H9 (cell line): ENCODE measurements at regions not wholly inside any gene's neighbourhood (a gene's known extent, or its start where the extent isn't known, plus 50 kb on each side); places are given as distances from the start of the nearest gene placed in this dataset.
A peak's percentile ranks its signal among the peaks of the same experiment; 100 is the strongest.

Experiments
- DNase-seq: peaks from one replicate; pipeline ENCODE4 v3.0.0-alpha.2; 2017
- H2AFZ ChIP-seq: one replicate; pipeline ENCODE4 v1.6.1; 2013; ENCODE audit warnings: mild to moderate bottlenecking, low read length, control low read depth, moderate library complexity
- H2AK5ac ChIP-seq: 2 replicates; pipeline ENCODE4 v1.6.1; 2013; ENCODE audit warnings: low read length, control low read depth, mixed read lengths; ENCODE audit not compliant: insufficient read length
- H2BK120ac ChIP-seq: one replicate; pipeline ENCODE4 v1.6.1; 2013; ENCODE audit warnings: low read depth, mild to moderate bottlenecking, low read length, control low read depth, inconsistent platforms; ENCODE audit not compliant: poor library complexity, severe bottlenecking
- H2BK12ac ChIP-seq: 2 replicates; pipeline ENCODE4 v1.6.1; 2013; ENCODE audit warnings: low read length, control low read depth, mixed read lengths, low read depth; ENCODE audit not compliant: insufficient read length
- H2BK15ac ChIP-seq: 2 replicates; pipeline ENCODE4 v1.6.1; 2013; ENCODE audit warnings: low read depth, low read length, control low read depth
- H2BK20ac ChIP-seq: one replicate; pipeline ENCODE4 v1.6.1; 2013; ENCODE audit warnings: low read depth, mild to moderate bottlenecking, low read length, control low read depth, inconsistent platforms; ENCODE audit not compliant: poor library complexity, severe bottlenecking
- H2BK5ac ChIP-seq: 2 replicates; pipeline ENCODE4 v1.6.1; 2013; ENCODE audit warnings: low read length, control low read depth, mixed read lengths; ENCODE audit not compliant: insufficient read length
- H3K14ac ChIP-seq: 2 replicates; pipeline ENCODE4 v1.6.1; 2013; ENCODE audit warnings: low read length, control low read depth; ENCODE audit not compliant: insufficient read depth
- H3K18ac ChIP-seq: 2 replicates; pipeline ENCODE4 v1.6.1; 2013; ENCODE audit warnings: low read depth, mild to moderate bottlenecking, mixed read lengths, low read length, control low read depth; ENCODE audit not compliant: insufficient read length
- H3K23ac ChIP-seq: 2 replicates; pipeline ENCODE4 v1.6.1; 2013; ENCODE audit warnings: low read length, control low read depth, mixed read lengths, low read depth; ENCODE audit not compliant: insufficient read length
- H3K23me2 ChIP-seq: 2 replicates; pipeline ENCODE4 v1.6.1; 2013; ENCODE audit warnings: low read depth, mild to moderate bottlenecking, mixed read lengths, low read length, control low read depth; ENCODE audit not compliant: insufficient read length, poor library complexity, severe bottlenecking
- H3K27ac ChIP-seq: 2 replicates; pipeline ENCODE4 v1.5.1; 2013; ENCODE audit warnings: low read length, control low read depth, mixed read lengths, low read depth; ENCODE audit not compliant: insufficient read length
- H3K27me3 ChIP-seq: 2 replicates; pipeline ENCODE4 v1.6.1; 2013; ENCODE audit warnings: low read length, control low read depth, inconsistent platforms; ENCODE audit not compliant: insufficient read depth
- H3K4ac ChIP-seq: 2 replicates; pipeline ENCODE4 v1.6.1; 2013; ENCODE audit warnings: low read depth, mild to moderate bottlenecking, control low read depth, inconsistent platforms, low read length, moderate library complexity
- H3K4me1 ChIP-seq: 2 replicates; pipeline ENCODE4 v1.6.1; 2013; ENCODE audit warnings: low read length, control low read depth, inconsistent platforms; ENCODE audit not compliant: insufficient read depth
- H3K4me2 ChIP-seq: 2 replicates; pipeline ENCODE4 v1.6.1; 2013; ENCODE audit warnings: low read length, control low read depth, mixed read lengths; ENCODE audit not compliant: insufficient read length, insufficient read depth
- H3K56ac ChIP-seq: 2 replicates; pipeline ENCODE4 v1.6.1; 2013; ENCODE audit warnings: low read depth, mild to moderate bottlenecking, mixed read lengths, low read length, control low read depth; ENCODE audit not compliant: insufficient read length
- H3K79me1 ChIP-seq: 2 replicates; pipeline ENCODE4 v1.6.1; 2013; ENCODE audit warnings: low read depth, mild to moderate bottlenecking, moderate library complexity, low read length, control low read depth, inconsistent platforms; ENCODE audit not compliant: insufficient read depth, poor library complexity, severe bottlenecking
- H3K79me2 ChIP-seq: 2 replicates; pipeline ENCODE4 v1.6.1; 2013; ENCODE audit warnings: low read length, control low read depth, inconsistent platforms; ENCODE audit not compliant: insufficient read depth
- H3K9ac ChIP-seq: 2 replicates; pipeline ENCODE4 v1.6.1; 2013; ENCODE audit warnings: low read length, control low read depth, mixed read lengths; ENCODE audit not compliant: insufficient read length; ENCODE audit errors: extremely low read depth
- H3K9me3 ChIP-seq: one replicate; pipeline ENCODE4 v1.6.1; 2013; ENCODE audit warnings: low read depth, low read length, inconsistent platforms; ENCODE audit not compliant: control insufficient read depth
- H3T11ph ChIP-seq: one replicate; pipeline ENCODE4 v1.6.1; 2013; ENCODE audit warnings: mild to moderate bottlenecking, low read length, control low read depth, inconsistent platforms
- H4K20me1 ChIP-seq: one replicate; pipeline ENCODE4 v1.6.1; 2013; ENCODE audit not compliant: control insufficient read depth, insufficient read length, insufficient read depth
- H4K5ac ChIP-seq: 2 replicates; pipeline ENCODE4 v1.6.1; 2013; ENCODE audit warnings: low read depth, mild to moderate bottlenecking, mixed read lengths, low read length, control low read depth; ENCODE audit not compliant: insufficient read length
- H4K8ac ChIP-seq: replicated peaks from 2 replicates; pipeline ENCODE4 v1.6.1; 2013; ENCODE audit warnings: low read length, control low read depth, mixed read lengths, low read depth; ENCODE audit not compliant: insufficient read length
- H4K91ac ChIP-seq: 2 replicates; pipeline ENCODE4 v1.6.1; 2013; ENCODE audit warnings: low read depth, mild to moderate bottlenecking, moderate library complexity, mixed read lengths, low read length, control low read depth; ENCODE audit not compliant: insufficient read length
- H3K27ac Mint-ChIP-seq, 3 experiments: 2 replicates in 2 of 3; 3 replicates in 1 of 3; pipeline ENCODE4 v1.8.0; 2020 to 2021; ENCODE audit warnings: mixed read lengths in 3 of 3, mild to moderate bottlenecking in 1 of 3, moderate library complexity in 1 of 3
- H3K27me3 Mint-ChIP-seq: 2 replicates; pipeline ENCODE4 v1.8.0; 2021; ENCODE audit warnings: low read depth, mild to moderate bottlenecking, moderate library complexity, mixed read lengths
- H3K36me3 Mint-ChIP-seq, 3 experiments: 2 replicates in 2 of 3; 3 replicates in 1 of 3; pipeline ENCODE4 v1.8.0; 2020 to 2021; ENCODE audit warnings: low read depth in 3 of 3, mixed read lengths in 3 of 3; ENCODE audit not compliant: insufficient read depth in 1 of 3
- H3K4me1 Mint-ChIP-seq, 2 experiments: 2 replicates each; pipeline ENCODE4 v1.8.0; 2020; ENCODE audit warnings: mixed read lengths in 2 of 2
- H3K4me3 Mint-ChIP-seq, 2 experiments: 2 replicates in 1 of 2; 3 replicates in 1 of 2; pipeline ENCODE4 v1.8.0; 2020 to 2021; ENCODE audit warnings: mild to moderate bottlenecking in 2 of 2, mixed read lengths in 2 of 2, moderate library complexity in 1 of 2
- H3K9me3 Mint-ChIP-seq, 2 experiments: 2 replicates in 1 of 2; 3 replicates in 1 of 2; pipeline ENCODE4 v1.8.0; 2020; ENCODE audit warnings: mild to moderate bottlenecking in 2 of 2, mixed read lengths in 2 of 2, moderate library complexity in 1 of 2
- WGBS: extraction: QIAGEN DNeasy Blood & Tissue Kit; methylation state at CpG from one replicate; pipeline ENCODE4 v1.1.7; 2013; ENCODE audit warnings: missing lambda C conversion rate, low lambda C conversion rate, mixed read lengths; ENCODE audit not compliant: insufficient read length; ENCODE audit errors: extremely low coverage; 5-methylcytosine and 5-hydroxymethylcytosine counted together
- TF ChIP-seq, protein P1 (sequence below): fragments of 200-600 bp; sonication (generic); conservative IDR thresholded peaks from 3 replicates; pipeline ENCODE4 v1.8.0; 2021; ENCODE audit warnings: antibody characterized with exemption, mild to moderate bottlenecking

DNA sequence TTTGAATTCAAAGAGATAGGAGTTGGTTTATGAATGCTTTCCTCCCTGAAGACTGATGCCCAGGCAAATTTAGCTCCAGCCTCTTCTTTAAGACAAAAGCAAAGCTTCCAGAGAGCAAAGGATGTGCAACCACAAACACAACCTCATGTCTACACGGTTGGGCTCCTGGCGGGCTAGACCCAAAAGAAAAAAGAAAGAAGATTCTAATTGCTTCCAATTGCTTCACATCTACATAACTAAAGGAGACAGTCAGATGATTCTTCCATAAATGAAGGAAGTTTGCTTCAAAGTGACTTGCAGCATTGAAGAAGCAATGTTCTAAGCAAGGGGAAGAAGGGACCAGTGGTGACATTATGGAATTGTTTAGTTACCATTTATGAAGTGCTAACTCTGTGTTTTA lies 1603.0 kb upstream of the TENM3 start:
- H2BK120ac ChIP-seq = no peak overlapping the region
- no peaks in the 10 kb centered on the region for H3K79me1 ChIP-seq
- Mint-ChIP-seq H3K4me3 (no peak overlapping the region), H3K36me3 (no peaks in the 10 kb centered on the region), H3K27ac (peak overlapping the region in 1 of 3 experiments; percentile 78; a peak in 1 of 7 replicates), H3K4me1 (peaks cover 16 to 23% of the 10 kb centered on the region in 2 experiments), H3K9me3 (no peaks in the 10 kb centered on the region; a peak in 1 of 5 replicates), H3K27me3 (no peaks in the 10 kb centered on the region)
- H3K14ac ChIP-seq = no peak overlapping the region
- no peaks in the 10 kb centered on the region for H4K20me1 ChIP-seq
- H4K5ac ChIP-seq = no peak overlapping the region
- H3K23me2 ChIP-seq = no peaks in the 10 kb centered on the region
- no peak overlapping the region for H2BK5ac ChIP-seq
- H3K4me2 ChIP-seq = no peak overlapping the region
- no peak overlapping the region for H3K56ac ChIP-seq
- WGBS = no CpG with 5 or more reads among the region's 2 CpGs
- H3T11ph ChIP-seq = no peak overlapping the region
- no peak for DNase-seq
- H2AFZ ChIP-seq = no peak overlapping the region
- no peak overlapping the region for H4K8ac ChIP-seq
- H3K79me2 ChIP-seq = no peaks in the 10 kb centered on the region
- H3K4me1 ChIP-seq = no peaks in the 10 kb centered on the region; the same call in 1 of the 2 replicates
- H2AK5ac ChIP-seq = no peak overlapping the region
- H2BK15ac ChIP-seq = no peak overlapping the region
- H2BK20ac ChIP-seq = no peak overlapping the region
- TF ChIP-seq, protein P1, sequence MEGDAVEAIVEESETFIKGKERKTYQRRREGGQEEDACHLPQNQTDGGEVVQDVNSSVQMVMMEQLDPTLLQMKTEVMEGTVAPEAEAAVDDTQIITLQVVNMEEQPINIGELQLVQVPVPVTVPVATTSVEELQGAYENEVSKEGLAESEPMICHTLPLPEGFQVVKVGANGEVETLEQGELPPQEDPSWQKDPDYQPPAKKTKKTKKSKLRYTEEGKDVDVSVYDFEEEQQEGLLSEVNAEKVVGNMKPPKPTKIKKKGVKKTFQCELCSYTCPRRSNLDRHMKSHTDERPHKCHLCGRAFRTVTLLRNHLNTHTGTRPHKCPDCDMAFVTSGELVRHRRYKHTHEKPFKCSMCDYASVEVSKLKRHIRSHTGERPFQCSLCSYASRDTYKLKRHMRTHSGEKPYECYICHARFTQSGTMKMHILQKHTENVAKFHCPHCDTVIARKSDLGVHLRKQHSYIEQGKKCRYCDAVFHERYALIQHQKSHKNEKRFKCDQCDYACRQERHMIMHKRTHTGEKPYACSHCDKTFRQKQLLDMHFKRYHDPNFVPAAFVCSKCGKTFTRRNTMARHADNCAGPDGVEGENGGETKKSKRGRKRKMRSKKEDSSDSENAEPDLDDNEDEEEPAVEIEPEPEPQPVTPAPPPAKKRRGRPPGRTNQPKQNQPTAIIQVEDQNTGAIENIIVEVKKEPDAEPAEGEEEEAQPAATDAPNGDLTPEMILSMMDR = no peak
- no peaks in the 10 kb centered on the region for H3K27me3 ChIP-seq
- no peak overlapping the region for H2BK12ac ChIP-seq
- no peak overlapping the region for H3K9ac ChIP-seq
- no peak overlapping the region for H3K4ac ChIP-seq
- H3K9me3 ChIP-seq = no peaks in the 10 kb centered on the region
- no peak overlapping the region for H3K23ac ChIP-seq
- H3K27ac ChIP-seq = no peak overlapping the region
- no peak overlapping the region for H3K18ac ChIP-seq
- no peak overlapping the region for H4K91ac ChIP-seq
